Activated T-cell treated with anti-CD3 and anti-CD28 coated beads, Interleukin-2, amount 50 U/mL, for 24 hours (primary cell): ENCODE measurements at regions not wholly inside any gene's neighbourhood (a gene's known extent, or its start where the extent isn't known, plus 50 kb on each side); places are given as distances from the start of the nearest gene placed in this dataset.

Experiments
- DNase-seq: peaks from one replicate; pipeline ENCODE4 v3.0.0-alpha.2; 2020
- H3K27ac Mint-ChIP-seq: 2 replicates; pipeline ENCODE4 v1.8.0; 2020; ENCODE audit warnings: mild to moderate bottlenecking, mixed read lengths
- H3K27me3 Mint-ChIP-seq: 2 replicates; pipeline ENCODE4 v1.8.0; 2020; ENCODE audit warnings: mixed read lengths
- H3K36me3 Mint-ChIP-seq: 2 replicates; pipeline ENCODE4 v1.8.0; 2020; ENCODE audit warnings: low read depth, mixed read lengths
- H3K4me1 Mint-ChIP-seq: 2 replicates; pipeline ENCODE4 v1.8.0; 2020; ENCODE audit warnings: low read depth, mixed read lengths
- H3K4me3 Mint-ChIP-seq: 2 replicates; pipeline ENCODE4 v1.8.0; 2020; ENCODE audit warnings: mild to moderate bottlenecking, moderate library complexity, mixed read lengths
- H3K9me3 Mint-ChIP-seq: 2 replicates; pipeline ENCODE4 v1.8.0; 2020; ENCODE audit warnings: mixed read lengths

DNA sequence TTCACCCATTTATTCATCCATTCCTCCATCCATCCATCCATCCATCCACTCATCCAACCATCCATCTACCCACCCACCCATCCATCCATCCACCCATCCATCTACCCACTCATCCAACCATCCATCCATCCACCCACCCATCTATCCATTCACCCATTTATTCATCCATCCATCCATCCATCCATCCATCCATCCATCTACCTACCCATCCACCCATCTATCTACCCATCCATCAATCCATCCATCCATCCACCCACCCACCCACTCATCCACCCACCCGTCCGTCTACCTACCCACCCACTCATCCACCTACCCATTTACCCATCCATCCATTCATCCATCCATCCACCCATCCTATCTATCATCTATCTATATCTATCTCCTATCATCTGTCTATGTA, 169.4 kb upstream of the SHH start:
- no peak for DNase-seq
- H3K27ac Mint-ChIP-seq: no peak overlapping the region

DNA sequence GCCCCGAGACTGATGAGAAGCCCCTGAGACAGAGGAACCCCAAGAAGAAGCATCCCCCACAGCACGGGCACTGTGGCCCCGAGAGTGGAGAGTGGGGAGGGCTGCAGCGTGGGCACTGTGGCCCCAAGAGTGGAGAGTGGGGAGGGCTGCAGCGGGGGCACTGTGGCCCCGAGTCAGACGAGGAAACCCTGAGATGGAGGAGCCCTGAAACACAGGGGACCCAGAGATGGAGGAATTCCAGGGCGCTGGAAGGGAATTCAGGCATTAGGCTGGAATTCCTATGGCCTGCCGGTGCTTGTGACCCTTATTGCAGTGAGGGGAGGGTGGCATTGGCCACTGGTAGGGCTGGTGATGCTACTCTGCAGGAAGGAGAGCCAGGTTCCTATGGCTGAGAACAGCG, 168.6 kb upstream of the SHH start:
- H3K4me1 Mint-ChIP-seq: no peaks in the 10 kb centered on the region
- H3K36me3 Mint-ChIP-seq: no peaks in the 10 kb centered on the region
- no peak overlapping the region for H3K4me3 Mint-ChIP-seq
- H3K9me3 Mint-ChIP-seq: no peaks in the 10 kb centered on the region
- peaks cover 8% of the 10 kb centered on the region for H3K27me3 Mint-ChIP-seq
- H3K27ac Mint-ChIP-seq: no peak overlapping the region
- no peak for DNase-seq

More for the DNA sequence above, 169.4 kb upstream of the SHH start:
- Mint-ChIP-seq H3K4me1 (no peaks in the 10 kb centered on the region), H3K27me3 (peaks cover 14% of the 10 kb centered on the region), H3K4me3 (no peak overlapping the region), H3K9me3 (no peaks in the 10 kb centered on the region), H3K36me3 (no peaks in the 10 kb centered on the region)

DNA sequence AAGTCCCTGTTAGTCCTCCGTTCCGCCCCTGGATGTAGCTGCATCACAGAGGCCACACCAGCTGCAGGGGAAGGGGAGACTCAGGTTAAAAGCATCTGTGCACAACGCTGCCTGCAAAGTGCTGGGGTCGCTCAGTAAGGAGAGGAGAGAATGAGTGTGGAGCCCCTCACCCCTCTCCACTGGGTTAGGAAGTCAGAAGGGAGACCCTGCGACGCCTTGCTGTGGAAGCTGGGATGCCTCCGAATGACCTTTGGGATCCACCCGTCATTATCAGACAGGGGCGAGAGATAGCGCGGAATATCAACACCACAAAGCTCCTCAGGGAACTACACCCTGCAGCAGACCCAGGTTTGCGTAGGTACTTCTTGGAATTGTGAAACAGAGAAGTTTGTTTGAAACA, 167.7 kb upstream of the SHH start:
- H3K9me3 Mint-ChIP-seq: no peaks in the 10 kb centered on the region

GRCh38 chr7:155979566-155979965, 167.3 kb upstream of the SHH start:
- Mint-ChIP-seq H3K27me3 (peaks cover 10% of the 10 kb centered on the region), H3K9me3 (no peaks in the 10 kb centered on the region), H3K36me3 (no peaks in the 10 kb centered on the region), H3K4me3 (no peak overlapping the region), H3K27ac (no peak overlapping the region), H3K4me1 (peaks cover 6% of the 10 kb centered on the region)
- no peak for DNase-seq

More for the DNA sequence above, 167.7 kb upstream of the SHH start:
- Mint-ChIP-seq H3K4me3 (no peak overlapping the region), H3K27me3 (peaks cover 11% of the 10 kb centered on the region), H3K27ac (no peak overlapping the region), H3K4me1 (peaks cover 6% of the 10 kb centered on the region), H3K36me3 (no peaks in the 10 kb centered on the region)
- DNase-seq: peak; percentile 11

DNA sequence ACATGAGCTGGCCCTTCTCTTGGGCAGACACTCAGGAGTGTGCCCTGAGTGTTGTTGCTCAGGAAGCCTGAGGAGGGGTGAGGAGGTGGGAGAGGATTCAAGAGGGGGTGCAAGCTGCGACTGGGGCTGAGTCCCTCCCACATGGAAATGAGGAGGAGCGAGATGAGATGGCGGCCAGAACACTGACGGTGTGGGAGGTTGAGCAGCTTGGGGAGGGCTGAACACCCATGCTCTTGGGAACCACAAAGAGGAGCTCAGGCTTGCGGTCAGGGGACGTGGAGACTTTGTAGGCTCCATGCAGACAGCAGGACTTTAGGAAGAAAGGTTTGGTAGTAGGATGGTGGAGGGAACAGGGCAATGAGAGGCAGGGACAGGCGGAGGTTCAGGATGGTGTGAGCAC, 163.2 kb upstream of the SHH start:
- H3K27ac Mint-ChIP-seq: no peak overlapping the region
- peaks cover 9% of the 10 kb centered on the region for H3K27me3 Mint-ChIP-seq
- H3K36me3 Mint-ChIP-seq: no peaks in the 10 kb centered on the region
- H3K4me3 Mint-ChIP-seq: no peak overlapping the region
- peak; percentile 12 for DNase-seq
- H3K4me1 Mint-ChIP-seq: peaks cover 6% of the 10 kb centered on the region
- H3K9me3 Mint-ChIP-seq: no peaks in the 10 kb centered on the region

- Mint-ChIP-seq H3K36me3 (no peaks in the 10 kb centered on the region), H3K4me1 (peaks cover 6% of the 10 kb centered on the region), H3K9me3 (no peaks in the 10 kb centered on the region), H3K4me3 (no peak overlapping the region), H3K27me3 (peaks cover 9% of the 10 kb centered on the region), H3K27ac (no peak overlapping the region)
- peak; percentile 25 for DNase-seq
Measured at GRCh38 chr7:155974186-155974897, 162.1 kb upstream of the SHH start.

DNA sequence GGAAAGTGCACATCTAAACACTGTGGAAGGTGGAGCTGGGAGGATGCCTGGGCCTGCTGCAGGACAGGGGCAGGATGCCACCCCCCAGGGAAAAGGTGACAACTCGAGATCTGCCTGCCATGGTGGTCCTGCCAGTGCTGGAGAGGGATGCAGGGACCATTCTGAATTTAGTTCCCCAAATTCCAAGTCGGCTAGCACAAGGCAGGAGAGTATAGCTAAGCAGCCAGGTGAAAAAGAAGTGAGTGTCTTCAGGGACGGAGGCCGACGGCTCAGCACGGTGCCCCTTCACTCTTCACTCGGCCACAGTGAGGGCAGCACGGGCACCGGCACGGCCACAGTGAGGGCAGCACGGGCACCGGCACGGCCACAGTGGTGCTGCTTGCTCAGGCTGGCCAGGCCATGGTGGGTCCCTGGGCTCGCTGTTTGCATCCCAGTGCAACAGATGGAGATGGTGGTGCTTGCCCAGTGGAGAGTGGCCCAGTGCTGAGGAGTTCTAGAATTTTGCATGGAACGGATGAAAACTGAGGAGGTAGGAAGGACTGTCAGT, 161.3 kb upstream of the SHH start:
- peaks cover 7% of the 10 kb centered on the region for H3K27me3 Mint-ChIP-seq
- DNase-seq: no peak
- no peaks in the 10 kb centered on the region for H3K9me3 Mint-ChIP-seq
- no peak overlapping the region for H3K4me3 Mint-ChIP-seq
- H3K36me3 Mint-ChIP-seq: no peaks in the 10 kb centered on the region
- H3K27ac Mint-ChIP-seq: no peak overlapping the region
- H3K4me1 Mint-ChIP-seq: peaks cover 6% of the 10 kb centered on the region

DNA sequence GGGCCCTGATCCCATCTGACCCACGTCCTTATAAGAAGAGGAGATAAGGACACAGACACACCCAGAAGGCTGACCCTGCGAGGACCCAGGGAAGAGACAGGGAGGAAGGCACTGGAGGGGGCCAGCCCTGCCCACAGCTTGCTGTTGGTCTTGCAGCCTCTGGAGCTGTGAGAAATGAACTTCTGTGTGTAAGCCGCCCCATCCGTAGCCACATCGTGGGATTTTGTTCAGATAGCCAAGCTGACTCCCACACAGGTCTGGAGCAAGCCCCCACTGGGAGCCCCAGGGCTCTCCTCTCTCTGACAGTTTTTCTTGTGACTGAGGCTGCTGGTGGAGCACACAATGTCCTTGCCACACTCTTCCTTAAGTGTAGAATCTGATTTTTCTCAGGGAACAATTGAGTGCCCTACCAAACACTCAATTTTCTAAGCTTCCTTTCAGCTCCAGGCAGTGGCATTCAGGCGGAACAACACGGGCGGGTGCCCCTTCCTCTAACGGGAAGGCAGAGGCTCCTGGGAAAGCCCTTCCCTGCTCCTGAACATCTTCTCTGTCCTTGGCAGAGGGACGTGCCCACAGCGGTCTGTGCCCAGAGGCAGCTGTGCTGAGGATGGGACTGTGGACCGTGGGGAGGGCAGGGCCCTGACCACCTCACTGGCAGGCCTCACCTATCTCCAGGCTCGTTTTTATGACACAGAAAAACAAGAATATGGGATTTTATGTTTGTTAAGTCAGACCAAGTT, 160.6 kb upstream of the SHH start:
- no peak for DNase-seq
- no peak overlapping the region for H3K27ac Mint-ChIP-seq
- H3K27me3 Mint-ChIP-seq: peaks cover 3% of the 10 kb centered on the region
- no peak overlapping the region for H3K4me3 Mint-ChIP-seq
- no peaks in the 10 kb centered on the region for H3K36me3 Mint-ChIP-seq
- no peaks in the 10 kb centered on the region for H3K9me3 Mint-ChIP-seq
- peaks cover 6% of the 10 kb centered on the region for H3K4me1 Mint-ChIP-seq

GRCh38 chr7:155972247-155972646, 160.0 kb upstream of the SHH start:
- H3K9me3 Mint-ChIP-seq: no peaks in the 10 kb centered on the region
- H3K27ac Mint-ChIP-seq: no peak overlapping the region
- DNase-seq: no peak
- no peak overlapping the region for H3K4me3 Mint-ChIP-seq
- peaks cover 3% of the 10 kb centered on the region for H3K27me3 Mint-ChIP-seq
- peaks cover 6% of the 10 kb centered on the region for H3K4me1 Mint-ChIP-seq
- no peaks in the 10 kb centered on the region for H3K36me3 Mint-ChIP-seq

GRCh38 chr7:155971180-155971770, 159.0 kb upstream of the SHH start:
- no peaks in the 10 kb centered on the region for H3K36me3 Mint-ChIP-seq
- no peak for DNase-seq
- H3K27me3 Mint-ChIP-seq: peaks cover 3% of the 10 kb centered on the region
- no peak overlapping the region for H3K4me3 Mint-ChIP-seq
- H3K27ac Mint-ChIP-seq: no peak overlapping the region
- peaks cover 6% of the 10 kb centered on the region for H3K4me1 Mint-ChIP-seq
- H3K9me3 Mint-ChIP-seq: no peaks in the 10 kb centered on the region

DNA sequence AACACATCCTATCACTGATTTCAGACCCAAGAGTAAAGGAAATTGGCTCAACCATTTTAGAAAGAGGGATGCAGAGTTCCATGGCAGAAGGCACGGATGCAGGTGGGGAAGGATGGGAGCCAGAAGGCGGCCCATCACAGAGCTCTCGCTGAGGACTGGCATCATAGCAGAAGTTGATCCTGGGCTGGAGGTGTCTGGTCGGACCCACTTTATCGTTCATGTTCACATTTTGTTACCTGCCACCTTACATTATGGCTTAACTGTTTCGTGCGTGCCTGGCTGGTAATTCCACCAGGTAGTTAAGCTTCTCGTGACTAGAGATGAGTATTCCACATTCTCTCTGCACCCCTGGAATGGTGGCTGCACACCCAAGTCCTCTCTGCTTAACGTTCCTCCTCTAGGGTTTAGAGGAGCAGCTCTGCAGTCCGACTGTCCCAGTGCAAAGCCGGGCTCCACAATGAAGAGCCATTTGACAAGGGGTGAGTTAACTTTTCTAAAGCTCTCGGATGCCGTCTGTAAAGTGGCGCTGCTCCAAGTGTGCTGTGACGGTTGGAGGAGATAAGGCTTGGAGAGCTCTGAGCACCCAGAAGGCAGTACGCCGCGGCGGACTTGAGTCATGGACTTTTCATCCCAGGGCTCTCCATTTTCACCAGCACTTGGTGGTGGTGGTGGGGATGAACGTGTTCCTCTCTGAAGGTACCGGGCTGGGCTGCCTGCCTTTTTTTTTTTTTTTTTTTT, 157.1 kb upstream of the SHH start:
- peaks cover 6% of the 10 kb centered on the region for H3K4me1 Mint-ChIP-seq
- DNase-seq: no peak

GRCh38 chr7:155965010-155965409, 152.7 kb upstream of the SHH start:
- Mint-ChIP-seq H3K36me3 (no peaks in the 10 kb centered on the region), H3K4me1 (peaks cover 33% of the 10 kb centered on the region), H3K27ac (no peak overlapping the region), H3K27me3 (peaks cover 23% of the 10 kb centered on the region), H3K4me3 (no peak overlapping the region), H3K9me3 (peaks cover 3% of the 10 kb centered on the region)
- DNase-seq: no peak

More for the DNA sequence above, 157.1 kb upstream of the SHH start:
- H3K27ac Mint-ChIP-seq: no peak overlapping the region
- peaks cover 7% of the 10 kb centered on the region for H3K27me3 Mint-ChIP-seq
- no peaks in the 10 kb centered on the region for H3K36me3 Mint-ChIP-seq
- H3K4me3 Mint-ChIP-seq: no peak overlapping the region
- H3K9me3 Mint-ChIP-seq: no peaks in the 10 kb centered on the region

DNA sequence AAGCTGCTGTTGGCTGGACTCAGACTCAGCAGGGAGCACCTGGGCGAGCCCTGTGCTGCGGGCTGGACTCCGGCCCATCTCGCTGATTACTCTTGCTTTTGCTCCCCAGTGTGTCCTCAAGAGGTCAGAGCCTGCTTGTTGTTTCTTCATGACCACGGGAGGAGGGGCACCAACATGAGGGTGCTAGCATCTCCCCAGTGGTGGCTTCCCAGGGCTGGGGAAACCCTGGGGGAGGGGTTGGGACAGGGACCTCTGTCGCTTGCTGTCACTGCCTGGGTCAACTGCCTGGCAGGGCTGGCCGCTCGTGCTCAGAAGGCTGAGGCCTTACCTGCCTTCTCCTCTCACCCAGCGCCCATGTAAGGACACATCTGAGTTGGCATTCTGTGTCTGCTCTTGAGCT, 152.3 kb upstream of the SHH start:
- no peak overlapping the region for H3K27ac Mint-ChIP-seq
- no peaks in the 10 kb centered on the region for H3K36me3 Mint-ChIP-seq
- DNase-seq: no peak
- H3K4me3 Mint-ChIP-seq: no peak overlapping the region
- H3K27me3 Mint-ChIP-seq: peaks cover 23% of the 10 kb centered on the region
- peaks cover 3% of the 10 kb centered on the region for H3K9me3 Mint-ChIP-seq
- H3K4me1 Mint-ChIP-seq: peaks cover 33% of the 10 kb centered on the region

DNA sequence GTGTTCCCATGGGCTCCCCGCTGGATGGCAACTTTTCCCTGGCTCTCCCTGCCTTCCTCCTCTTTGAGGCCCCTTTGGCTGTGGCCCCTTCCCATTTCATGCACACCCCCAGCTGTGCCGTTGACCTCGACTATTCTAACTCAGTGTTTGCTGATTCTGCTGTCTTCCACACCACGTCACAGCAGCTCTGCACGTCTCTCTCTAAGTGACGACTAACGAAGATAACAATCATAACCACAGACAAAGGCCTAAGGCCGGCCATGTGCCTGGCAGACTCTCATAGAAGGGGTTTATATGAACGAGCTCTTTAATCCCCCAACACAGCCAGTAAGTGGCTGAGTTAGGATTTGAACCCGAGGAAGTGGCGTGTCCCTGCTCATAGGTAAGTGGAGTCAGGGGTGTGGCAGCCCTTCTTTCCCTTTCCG, 151.5 kb upstream of the SHH start:
- Mint-ChIP-seq H3K27me3 (peaks cover 23% of the 10 kb centered on the region), H3K4me3 (no peak overlapping the region), H3K36me3 (no peaks in the 10 kb centered on the region), H3K9me3 (peaks cover 3% of the 10 kb centered on the region), H3K4me1 (peaks cover 33% of the 10 kb centered on the region), H3K27ac (no peak overlapping the region)
- DNase-seq: no peak
